K562 (cell line): ENCODE measurements at regions not wholly inside any gene's neighbourhood (a gene's known extent, or its start where the extent isn't known, plus 50 kb on each side); places are given as distances from the start of the nearest gene placed in this dataset.

ENCODE experiments used
- ARHGAP35 ChIP-seq: fragments of 450-650 bp; IDR thresholded peaks from 2 replicates; pipeline ENCODE4 v1.6.1; 2018; ENCODE audit not compliant: partially characterized antibody
- ARNT ChIP-seq, 2 experiments: fragments of 450-650 bp; IDR thresholded peaks; 2 replicates each; pipeline ENCODE4 v1.6.1; 2016; ENCODE audit warnings: mild to moderate bottlenecking in 1 of 2
- ELF4 ChIP-seq: fragments of 450-650 bp; formaldehyde crosslinking; IDR thresholded peaks from 2 replicates; pipeline ENCODE4 v1.4.0; 2022; ENCODE audit warnings: missing genetic modification characterization
- HNRNPK ChIP-seq: fragments of 200-400 bp; formaldehyde crosslinking; IDR thresholded peaks from one replicate; pipeline ENCODE4 v1.6.1; 2018; ENCODE audit warnings: mild to moderate bottlenecking, low read depth, low read length; ENCODE audit not compliant: poor library complexity, severe bottlenecking
- LARP7 ChIP-seq: fragments of 450-650 bp; IDR thresholded peaks from 2 replicates; pipeline ENCODE4 v1.6.1; 2016
- NCOA6 ChIP-seq: fragments of 450-650 bp; IDR thresholded peaks from 2 replicates; pipeline ENCODE4 v1.6.1; 2017; ENCODE audit warnings: mild to moderate bottlenecking
- PYGO2 ChIP-seq: fragments of 450-650 bp; IDR thresholded peaks from 2 replicates; pipeline ENCODE4 v1.6.1; 2016; ENCODE audit warnings: mild to moderate bottlenecking, missing genetic modification characterization, moderate library complexity, missing compliant biosample characterization
- RAD21 ChIP-seq, 2 experiments: fragments of 250-450 bp in 1 of 2; fragments of 450-650 bp in 1 of 2; sonication (Bioruptor Pico) in 1 of 2; formaldehyde crosslinking in 1 of 2; IDR thresholded peaks in 1 of 2; conservative IDR thresholded peaks in 1 of 2; 2 replicates each; pipeline versions ENCODE4 v1.4.0 to v1.8.0; 2020 to 2022; ENCODE audit warnings: mild to moderate bottlenecking in 2 of 2, moderate library complexity in 1 of 2
- TAL1 ChIP-seq: fragments of 450-650 bp; IDR thresholded peaks from 2 replicates; pipeline ENCODE4 v1.6.1; 2016; ENCODE audit warnings: mild to moderate bottlenecking
- TRIM24 ChIP-seq, 2 experiments: fragments of 450-650 bp; IDR thresholded peaks; 2 replicates each; pipeline ENCODE4 v1.6.1; 2016
- TF ChIP-seq, protein P1 (sequence below), 3 experiments: IDR thresholded peaks in 2 of 3; conservative IDR thresholded peaks in 1 of 3; 2 replicates each; pipeline ENCODE4 v1.5.1; 2011 to 2012; ENCODE audit warnings: low read length in 3 of 3, mild to moderate bottlenecking in 3 of 3, control low read depth in 2 of 3, improper control_type of control experiment in 1 of 3, inconsistent platforms in 1 of 3, low read depth in 1 of 3, mixed read lengths in 1 of 3, moderate library complexity in 1 of 3; ENCODE audit not compliant: insufficient read depth in 2 of 3
- TF ChIP-seq, protein P2 (sequence below): fragments of 450-650 bp; formaldehyde crosslinking; conservative IDR thresholded peaks from 2 replicates; pipeline ENCODE4 v1.4.0; 2022; ENCODE audit warnings: mild to moderate bottlenecking, missing genetic modification characterization
- TF ChIP-seq, protein P3 (sequence below), 2 experiments: fragments of 450-650 bp; IDR thresholded peaks; 2 replicates each; pipeline ENCODE4 v1.6.1; 2016
- TF ChIP-seq, protein P4 (sequence below): IDR thresholded peaks from 2 replicates; pipeline ENCODE4 v1.6.1; 2016; ENCODE audit warnings: missing genetic modification characterization, missing compliant biosample characterization

DNA sequence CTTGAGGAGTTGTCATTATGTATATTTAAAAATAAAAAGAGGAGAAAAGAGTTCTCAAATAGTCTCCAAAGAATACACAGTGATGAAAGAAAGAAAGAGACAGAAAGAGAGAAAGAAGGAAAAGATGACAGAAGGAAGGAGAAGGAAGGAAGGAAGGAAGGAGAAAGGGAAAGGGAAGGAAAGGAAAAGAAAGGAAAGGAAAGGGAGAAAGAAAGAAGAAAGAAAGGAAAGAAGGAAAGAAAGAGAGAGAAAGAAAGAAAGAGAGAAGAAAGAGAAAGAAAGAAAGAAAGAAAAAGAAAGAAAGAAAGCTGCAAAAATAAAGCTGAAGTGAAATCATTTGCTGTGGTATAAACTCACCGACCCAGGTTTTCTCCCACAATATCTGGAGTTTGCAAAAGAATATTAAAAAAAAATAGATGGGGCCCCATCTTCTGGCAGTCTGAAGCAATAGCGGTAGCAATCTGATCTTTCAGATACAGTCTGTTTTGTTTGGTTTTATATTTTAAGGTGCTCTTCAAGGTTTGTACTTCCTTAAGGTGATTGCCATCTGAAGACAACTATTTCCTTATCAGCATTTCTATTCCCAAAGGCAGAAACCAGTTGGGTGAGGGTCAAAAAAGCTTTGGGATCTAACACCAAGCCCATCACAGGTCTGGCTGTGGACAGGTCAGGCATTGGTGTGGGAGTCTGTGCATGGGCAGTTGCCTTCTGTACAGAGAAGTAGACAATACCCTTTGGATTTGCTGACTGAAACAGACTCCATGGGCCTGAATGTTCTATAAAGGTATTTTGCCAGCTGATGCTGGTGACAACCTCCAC, 160.4 kb downstream of the CPEB2 start (continued):
- TF ChIP-seq, protein P1, sequence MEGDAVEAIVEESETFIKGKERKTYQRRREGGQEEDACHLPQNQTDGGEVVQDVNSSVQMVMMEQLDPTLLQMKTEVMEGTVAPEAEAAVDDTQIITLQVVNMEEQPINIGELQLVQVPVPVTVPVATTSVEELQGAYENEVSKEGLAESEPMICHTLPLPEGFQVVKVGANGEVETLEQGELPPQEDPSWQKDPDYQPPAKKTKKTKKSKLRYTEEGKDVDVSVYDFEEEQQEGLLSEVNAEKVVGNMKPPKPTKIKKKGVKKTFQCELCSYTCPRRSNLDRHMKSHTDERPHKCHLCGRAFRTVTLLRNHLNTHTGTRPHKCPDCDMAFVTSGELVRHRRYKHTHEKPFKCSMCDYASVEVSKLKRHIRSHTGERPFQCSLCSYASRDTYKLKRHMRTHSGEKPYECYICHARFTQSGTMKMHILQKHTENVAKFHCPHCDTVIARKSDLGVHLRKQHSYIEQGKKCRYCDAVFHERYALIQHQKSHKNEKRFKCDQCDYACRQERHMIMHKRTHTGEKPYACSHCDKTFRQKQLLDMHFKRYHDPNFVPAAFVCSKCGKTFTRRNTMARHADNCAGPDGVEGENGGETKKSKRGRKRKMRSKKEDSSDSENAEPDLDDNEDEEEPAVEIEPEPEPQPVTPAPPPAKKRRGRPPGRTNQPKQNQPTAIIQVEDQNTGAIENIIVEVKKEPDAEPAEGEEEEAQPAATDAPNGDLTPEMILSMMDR (IDR thresholded peaks at IDR 0.05 in 2 of 3, conservative IDR thresholded peaks at IDR 0.05 in 1 of 3; ENCODE audit: insufficient read depth in 2 of 3, low read depth in 1 of 3, low read length in 3 of 3): peak; percentile 20 to 65 (median 38); a peak in 4 of 6 replicates
- TF ChIP-seq, protein P2, sequence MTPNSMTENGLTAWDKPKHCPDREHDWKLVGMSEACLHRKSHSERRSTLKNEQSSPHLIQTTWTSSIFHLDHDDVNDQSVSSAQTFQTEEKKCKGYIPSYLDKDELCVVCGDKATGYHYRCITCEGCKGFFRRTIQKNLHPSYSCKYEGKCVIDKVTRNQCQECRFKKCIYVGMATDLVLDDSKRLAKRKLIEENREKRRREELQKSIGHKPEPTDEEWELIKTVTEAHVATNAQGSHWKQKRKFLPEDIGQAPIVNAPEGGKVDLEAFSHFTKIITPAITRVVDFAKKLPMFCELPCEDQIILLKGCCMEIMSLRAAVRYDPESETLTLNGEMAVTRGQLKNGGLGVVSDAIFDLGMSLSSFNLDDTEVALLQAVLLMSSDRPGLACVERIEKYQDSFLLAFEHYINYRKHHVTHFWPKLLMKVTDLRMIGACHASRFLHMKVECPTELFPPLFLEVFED (CRISPR knock-in tag): peak; percentile 80; the same call in 1 of the 2 replicates
- 0 out of 2 replicates have a peak, but pooled peaks have one; percentile 57 for TF ChIP-seq ELF4 (CRISPR knock-in tag)
- no peak for TF ChIP-seq PYGO2 (tag)
- peak in 1 of 2 experiments; percentile 78; a peak in 1 of 4 replicates for TF ChIP-seq ARNT (IDR thresholded peaks at IDR 0.05)
- no peak for TF ChIP-seq HNRNPK
- TF ChIP-seq TAL1: 0 out of 2 replicates have a peak, but pooled peaks have one; percentile 10
- TF ChIP-seq NCOA6: no peak
- peak; percentile 35 for TF ChIP-seq ARHGAP35
- TF ChIP-seq, protein P3, sequence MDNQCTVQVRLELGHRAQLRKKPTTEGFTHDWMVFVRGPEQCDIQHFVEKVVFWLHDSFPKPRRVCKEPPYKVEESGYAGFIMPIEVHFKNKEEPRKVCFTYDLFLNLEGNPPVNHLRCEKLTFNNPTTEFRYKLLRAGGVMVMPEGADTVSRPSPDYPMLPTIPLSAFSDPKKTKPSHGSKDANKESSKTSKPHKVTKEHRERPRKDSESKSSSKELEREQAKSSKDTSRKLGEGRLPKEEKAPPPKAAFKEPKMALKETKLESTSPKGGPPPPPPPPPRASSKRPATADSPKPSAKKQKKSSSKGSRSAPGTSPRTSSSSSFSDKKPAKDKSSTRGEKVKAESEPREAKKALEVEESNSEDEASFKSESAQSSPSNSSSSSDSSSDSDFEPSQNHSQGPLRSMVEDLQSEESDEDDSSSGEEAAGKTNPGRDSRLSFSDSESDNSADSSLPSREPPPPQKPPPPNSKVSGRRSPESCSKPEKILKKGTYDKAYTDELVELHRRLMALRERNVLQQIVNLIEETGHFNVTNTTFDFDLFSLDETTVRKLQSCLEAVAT (IDR thresholded peaks at IDR 0.05): peak; percentile 64 to 68; a peak in 3 of 4 replicates
- peak; percentile 87 for TF ChIP-seq LARP7
- peak in 1 of 2 experiments; percentile 27; a peak in 1 of 4 replicates for TF ChIP-seq TRIM24 (IDR thresholded peaks at IDR 0.05)
- TF ChIP-seq, protein P4, sequence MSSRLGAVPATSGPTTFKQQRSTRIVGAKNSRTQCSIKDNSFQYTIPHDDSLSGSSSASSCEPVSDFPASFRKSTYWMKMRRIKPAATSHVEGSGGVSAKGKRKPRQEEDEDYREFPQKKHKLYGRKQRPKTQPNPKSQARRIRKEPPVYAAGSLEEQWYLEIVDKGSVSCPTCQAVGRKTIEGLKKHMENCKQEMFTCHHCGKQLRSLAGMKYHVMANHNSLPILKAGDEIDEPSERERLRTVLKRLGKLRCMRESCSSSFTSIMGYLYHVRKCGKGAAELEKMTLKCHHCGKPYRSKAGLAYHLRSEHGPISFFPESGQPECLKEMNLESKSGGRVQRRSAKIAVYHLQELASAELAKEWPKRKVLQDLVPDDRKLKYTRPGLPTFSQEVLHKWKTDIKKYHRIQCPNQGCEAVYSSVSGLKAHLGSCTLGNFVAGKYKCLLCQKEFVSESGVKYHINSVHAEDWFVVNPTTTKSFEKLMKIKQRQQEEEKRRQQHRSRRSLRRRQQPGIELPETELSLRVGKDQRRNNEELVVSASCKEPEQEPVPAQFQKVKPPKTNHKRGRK (tag): peak; percentile 100
- peak; percentile 18 to 64; a peak in 3 of 4 replicates for TF ChIP-seq RAD21 (CRISPR knock-in tag; conservative IDR thresholded peaks at IDR 0.05 in 1 of 2, IDR thresholded peaks at IDR 0.05 in 1 of 2)
